Nephron (organoid): ENCODE measurements at regions not wholly inside any gene's neighbourhood (a gene's known extent, or its start where the extent isn't known, plus 50 kb on each side); places are given as distances from the start of the nearest gene placed in this dataset.

Source experiments
- H3K27ac Mint-ChIP-seq, 3 experiments: 2 replicates each; pipeline ENCODE4 v1.8.0; 2020; ENCODE audit warnings: mixed read lengths in 3 of 3, mild to moderate bottlenecking in 2 of 3, moderate library complexity in 1 of 3
- H3K27me3 Mint-ChIP-seq: 2 replicates; pipeline ENCODE4 v1.8.0; 2021; ENCODE audit warnings: low read depth, mild to moderate bottlenecking, moderate library complexity, mixed read lengths
- H3K36me3 Mint-ChIP-seq: 2 replicates; pipeline ENCODE4 v1.8.0; 2020; ENCODE audit warnings: low read depth, mixed read lengths
- H3K4me1 Mint-ChIP-seq: 2 replicates; pipeline ENCODE4 v1.8.0; 2020; ENCODE audit warnings: mixed read lengths
- H3K4me3 Mint-ChIP-seq, 3 experiments: 2 replicates each; pipeline ENCODE4 v1.8.0; 2020; ENCODE audit warnings: mild to moderate bottlenecking in 3 of 3, mixed read lengths in 3 of 3, moderate library complexity in 2 of 3
- H3K9me3 Mint-ChIP-seq: 2 replicates; pipeline ENCODE4 v1.8.0; 2020; ENCODE audit warnings: mixed read lengths
- CTCF ChIP-seq, 3 experiments: fragments of 200-600 bp; sonication (generic); IDR thresholded peaks; one replicate each; pipeline ENCODE4 v1.5.0; 2021; ENCODE audit warnings: antibody characterized with exemption in 3 of 3; ENCODE audit not compliant: unreplicated experiment in 3 of 3

- Mint-ChIP-seq H3K9me3 (no peaks in the 10 kb centered on the region), H3K27ac (no peak overlapping the region), H3K4me1 (no peaks in the 10 kb centered on the region), H3K27me3 (peaks cover 14% of the 10 kb centered on the region), H3K36me3 (no peaks in the 10 kb centered on the region), H3K4me3 (no peak overlapping the region)
- TF ChIP-seq CTCF (IDR thresholded peaks at IDR 0.05; ENCODE audit: unreplicated experiment in 3 of 3): no peak
These were observed 210.4 kb upstream of the N4BP1 start for GRCh38 chr16:48820379-48820778.

- no peaks in the 10 kb centered on the region for H3K4me1 Mint-ChIP-seq
- no peak overlapping the region for H3K27ac Mint-ChIP-seq
- no peak for TF ChIP-seq CTCF (IDR thresholded peaks at IDR 0.05; ENCODE audit: unreplicated experiment in 3 of 3)
- no peaks in the 10 kb centered on the region for H3K36me3 Mint-ChIP-seq
- no peaks in the 10 kb centered on the region for H3K9me3 Mint-ChIP-seq
- no peak overlapping the region for H3K4me3 Mint-ChIP-seq
- peaks cover 35% of the 10 kb centered on the region for H3K27me3 Mint-ChIP-seq
These were observed 208.3 kb upstream of the N4BP1 start for GRCh38 chr16:48818257-48818656.

GRCh38 chr16:48817032-48817431, 207.1 kb upstream of the N4BP1 start:
- no peaks in the 10 kb centered on the region for H3K4me1 Mint-ChIP-seq
- H3K36me3 Mint-ChIP-seq: no peaks in the 10 kb centered on the region
- no peak overlapping the region for H3K4me3 Mint-ChIP-seq
- H3K9me3 Mint-ChIP-seq: no peaks in the 10 kb centered on the region
- H3K27me3 Mint-ChIP-seq: peaks cover 47% of the 10 kb centered on the region
- no peak for TF ChIP-seq CTCF (IDR thresholded peaks at IDR 0.05; ENCODE audit: unreplicated experiment in 3 of 3)
- no peak overlapping the region for H3K27ac Mint-ChIP-seq

- Mint-ChIP-seq H3K27ac (no peak overlapping the region), H3K4me3 (no peak overlapping the region), H3K36me3 (no peaks in the 10 kb centered on the region), H3K9me3 (no peaks in the 10 kb centered on the region), H3K4me1 (no peaks in the 10 kb centered on the region), H3K27me3 (peaks cover 52% of the 10 kb centered on the region)
- TF ChIP-seq CTCF (IDR thresholded peaks at IDR 0.05; ENCODE audit: unreplicated experiment in 3 of 3): no peak
These were observed 206.4 kb upstream of the N4BP1 start for GRCh38 chr16:48816393-48816792.

DNA sequence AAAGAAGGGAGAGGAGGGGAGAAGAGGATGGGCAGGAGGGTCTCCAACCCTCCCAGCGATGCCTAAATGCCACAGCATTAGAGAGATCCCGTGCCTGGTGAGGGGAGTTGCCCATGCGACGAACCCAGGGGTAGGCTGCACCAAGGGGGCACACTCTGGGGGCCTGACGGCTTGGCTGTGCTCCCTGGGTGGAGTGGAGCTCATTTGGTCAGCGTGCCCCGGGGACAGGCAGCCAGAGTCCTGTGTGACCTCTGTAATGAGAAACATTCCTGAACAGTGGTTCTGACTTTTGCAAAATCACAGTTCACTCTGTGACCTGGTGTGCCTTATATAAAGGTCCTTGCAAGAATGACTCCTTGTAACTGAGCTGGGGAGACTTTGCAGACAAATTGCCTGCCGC, 205.0 kb upstream of the N4BP1 start:
- no peak for TF ChIP-seq CTCF (IDR thresholded peaks at IDR 0.05; ENCODE audit: unreplicated experiment in 3 of 3)
- no peaks in the 10 kb centered on the region for H3K4me1 Mint-ChIP-seq
- H3K9me3 Mint-ChIP-seq: no peaks in the 10 kb centered on the region
- H3K4me3 Mint-ChIP-seq: no peak overlapping the region
- no peaks in the 10 kb centered on the region for H3K36me3 Mint-ChIP-seq
- peaks cover 57% of the 10 kb centered on the region for H3K27me3 Mint-ChIP-seq
- no peak overlapping the region for H3K27ac Mint-ChIP-seq

- Mint-ChIP-seq H3K36me3 (no peaks in the 10 kb centered on the region), H3K4me3 (no peak overlapping the region), H3K27ac (no peak overlapping the region), H3K9me3 (no peaks in the 10 kb centered on the region), H3K27me3 (peaks cover 72% of the 10 kb centered on the region), H3K4me1 (no peaks in the 10 kb centered on the region)
- TF ChIP-seq CTCF (IDR thresholded peaks at IDR 0.05; ENCODE audit: unreplicated experiment in 3 of 3): no peak
These were observed 203.5 kb upstream of the N4BP1 start for GRCh38 chr16:48813485-48813884.
